HUES64 (cell line): ENCODE measurements at regions not wholly inside any gene's neighbourhood (a gene's known extent, or its start where the extent isn't known, plus 50 kb on each side); places are given as distances from the start of the nearest gene placed in this dataset.
"Not testable (repeated sequence)": the region's sequence is repeated elsewhere in the genome, so short reads cannot be mapped to it uniquely, and the experiment has no call there.

Experiments
- H3K27ac ChIP-seq: 2 replicates; pipeline ENCODE4 v1.7.0; 2013; ENCODE audit warnings: low read depth, low read length, inconsistent platforms
- H3K27me3 ChIP-seq: 2 replicates; pipeline ENCODE4 v1.6.1; 2013; ENCODE audit warnings: mild to moderate bottlenecking, low read length; ENCODE audit not compliant: insufficient read depth
- H3K36me3 ChIP-seq: 2 replicates; pipeline ENCODE4 v1.6.1; 2013; ENCODE audit warnings: mild to moderate bottlenecking, low read length; ENCODE audit not compliant: insufficient read depth
- H3K4me1 ChIP-seq: 2 replicates; pipeline ENCODE4 v1.6.1; 2013; ENCODE audit warnings: mild to moderate bottlenecking, low read length, moderate library complexity; ENCODE audit not compliant: insufficient read depth
- H3K4me3 ChIP-seq: 2 replicates; pipeline ENCODE4 v1.5.1; 2013; ENCODE audit warnings: mild to moderate bottlenecking, low read length, moderate library complexity
- H3K9ac ChIP-seq: 2 replicates; pipeline ENCODE4 v1.6.1; 2013; ENCODE audit warnings: mild to moderate bottlenecking, low read depth, low read length
- H3K9me3 ChIP-seq: 2 replicates; pipeline ENCODE4 v1.6.1; 2013; ENCODE audit warnings: low read depth, low read length; ENCODE audit not compliant: insufficient read depth
- WGBS: fragments of 150-250, 120-280 bp; methylation state at CpG from one replicate; pipeline ENCODE4 v1.1.7; 2013; ENCODE audit warnings: missing lambda C conversion rate; 5-methylcytosine and 5-hydroxymethylcytosine counted together

- WGBS, result 77% methylated on average over 2 of the region's 3 CpGs
- H3K9ac ChIP-seq, result not testable (repeated sequence)
These were observed 313.2 kb downstream of the UBE2NL start for GRCh38 chrX:144197057-144197456.

GRCh38 chrX:144202726-144203125 is 318.9 kb downstream of the UBE2NL start:
- not testable (repeated sequence) for H3K9ac ChIP-seq, H3K4me3 ChIP-seq, H3K27ac ChIP-seq, H3K4me1 ChIP-seq, H3K27me3 ChIP-seq, H3K9me3 ChIP-seq, H3K36me3 ChIP-seq
- WGBS, result no CpG with 5 or more reads among the region's 2 CpGs

More at GRCh38 chrX:144197057-144197456, 313.2 kb downstream of the UBE2NL start:
- not testable (repeated sequence) for H3K36me3 ChIP-seq, H3K9me3 ChIP-seq, H3K4me3 ChIP-seq, H3K27ac ChIP-seq, H3K4me1 ChIP-seq, H3K27me3 ChIP-seq

- not testable (repeated sequence) for H3K27ac ChIP-seq, H3K27me3 ChIP-seq, H3K4me1 ChIP-seq, H3K36me3 ChIP-seq, H3K9me3 ChIP-seq, H3K9ac ChIP-seq, H3K4me3 ChIP-seq
- no CpG with 5 or more reads among the region's 6 CpGs for WGBS
These were observed 324.6 kb downstream of the UBE2NL start for GRCh38 chrX:144208360-144209024.

- Histone ChIP-seq H3K36me3 (no peaks in the 10 kb centered on the region), H3K9ac (no peak overlapping the region), H3K4me1 (no peaks in the 10 kb centered on the region)
These were observed 330.8 kb downstream of the UBE2NL start for GRCh38 chrX:144214651-144215050.

GRCh38 chrX:144219035-144219434 is 335.2 kb downstream of the UBE2NL start:
- H3K36me3 ChIP-seq, result no peaks in the 10 kb centered on the region
- no peak overlapping the region for H3K9ac ChIP-seq
- no peak overlapping the region for H3K4me3 ChIP-seq
- 87% methylated on average over 4 of the region's 4 CpGs for WGBS
- H3K27ac ChIP-seq, result no peak overlapping the region
- H3K9me3 ChIP-seq, result peaks cover 53% of the 10 kb centered on the region
- no peaks in the 10 kb centered on the region for H3K27me3 ChIP-seq
- no peaks in the 10 kb centered on the region for H3K4me1 ChIP-seq

More at GRCh38 chrX:144214651-144215050, 330.8 kb downstream of the UBE2NL start:
- H3K27me3 ChIP-seq, result no peaks in the 10 kb centered on the region
- H3K27ac ChIP-seq, result no peak overlapping the region
- H3K4me3 ChIP-seq, result no peak overlapping the region
- H3K9me3 ChIP-seq, result peaks cover 48% of the 10 kb centered on the region

- not testable (repeated sequence) for H3K4me3 ChIP-seq, H3K27me3 ChIP-seq, H3K4me1 ChIP-seq, H3K27ac ChIP-seq, H3K9ac ChIP-seq, H3K36me3 ChIP-seq
- 94% methylated on average over 33 of the region's 40 CpGs for WGBS
- peaks cover 40% of the 10 kb centered on the region for H3K9me3 ChIP-seq
These were observed 347.4 kb downstream of the UBE2NL start for GRCh38 chrX:144231116-144231785.

GRCh38 chrX:144253356-144253755 is 369.5 kb downstream of the UBE2NL start:
- Histone ChIP-seq H3K4me3 (no peak overlapping the region), H3K27ac (no peak overlapping the region), H3K27me3 (no peaks in the 10 kb centered on the region), H3K9me3 (peaks cover 62% of the 10 kb centered on the region), H3K4me1 (no peaks in the 10 kb centered on the region), H3K9ac (no peak overlapping the region), H3K36me3 (no peaks in the 10 kb centered on the region)
- WGBS, result 60% methylated on average over 1 of the region's 1 CpG

GRCh38 chrX:144259054-144259453 is 375.2 kb downstream of the UBE2NL start:
- H3K4me3 ChIP-seq, result no peak overlapping the region
- no peak overlapping the region for H3K9ac ChIP-seq
- WGBS, result 53% methylated on average over 3 of the region's 3 CpGs
- no peak overlapping the region for H3K27ac ChIP-seq
- no peaks in the 10 kb centered on the region for H3K27me3 ChIP-seq
- peaks cover 57% of the 10 kb centered on the region for H3K9me3 ChIP-seq
- no peaks in the 10 kb centered on the region for H3K36me3 ChIP-seq
- H3K4me1 ChIP-seq, result no peaks in the 10 kb centered on the region

GRCh38 chrX:144265641-144266040 is 381.8 kb downstream of the UBE2NL start:
- WGBS, result no CpG with 5 or more reads among the region's 1 CpG
- Histone ChIP-seq H3K4me1 (no peaks in the 10 kb centered on the region), H3K9me3 (peaks cover 47% of the 10 kb centered on the region), H3K27me3 (no peaks in the 10 kb centered on the region), H3K4me3 (no peak overlapping the region), H3K27ac (no peak overlapping the region), H3K36me3 (no peaks in the 10 kb centered on the region), H3K9ac (no peak overlapping the region)

GRCh38 chrX:144275367-144275766 is 391.5 kb downstream of the UBE2NL start:
- no peak overlapping the region for H3K4me3 ChIP-seq
- no peak overlapping the region for H3K9ac ChIP-seq
- peaks cover 75% of the 10 kb centered on the region for H3K9me3 ChIP-seq
- H3K27me3 ChIP-seq, result no peaks in the 10 kb centered on the region
- no peaks in the 10 kb centered on the region for H3K4me1 ChIP-seq
- H3K36me3 ChIP-seq, result no peaks in the 10 kb centered on the region
- no peak overlapping the region for H3K27ac ChIP-seq
- 44% methylated on average over 2 of the region's 3 CpGs for WGBS

GRCh38 chrX:144275843-144276242 is 392.0 kb downstream of the UBE2NL start:
- Histone ChIP-seq H3K4me3 (no peak overlapping the region), H3K9me3 (peaks cover 72% of the 10 kb centered on the region), H3K4me1 (no peaks in the 10 kb centered on the region), H3K36me3 (no peaks in the 10 kb centered on the region), H3K27ac (no peak overlapping the region), H3K27me3 (no peaks in the 10 kb centered on the region), H3K9ac (no peak overlapping the region)
- 65% methylated on average over 2 of the region's 3 CpGs for WGBS
